ENCODE measurements at regions not wholly inside any gene's neighbourhood (a gene's known extent, or its start where the extent isn't known, plus 50 kb on each side); places are given as distances from the start of the nearest gene placed in this dataset.

DNA sequence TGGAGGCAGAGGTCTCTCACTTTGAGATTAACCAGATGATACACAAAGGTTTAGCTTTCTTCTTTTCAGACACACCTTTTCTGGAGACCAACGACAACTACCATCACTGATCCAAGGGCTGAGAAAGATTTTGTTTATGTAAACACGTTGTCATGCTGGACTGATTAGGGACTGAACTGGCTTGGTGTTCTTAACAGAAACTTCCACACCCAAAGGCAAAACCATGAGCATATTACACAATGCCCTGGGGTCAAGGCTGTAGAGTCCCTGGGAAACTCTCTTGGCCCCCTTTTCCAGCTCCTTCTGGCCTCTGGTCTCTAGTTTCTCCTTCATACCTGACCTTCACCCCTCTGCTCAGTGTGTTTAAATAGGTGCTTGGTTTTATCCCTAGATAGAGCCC is 447.0 kb upstream of the TCF4 start:
- 0% methylated on average over 1 of the region's 2 CpGs for WGBS (ENCODE audit: insufficient coverage, low coverage, missing lambda C conversion rate)
- peaks cover 0 to 3% of the 10 kb centered on the region in 2 experiments; a peak in 1 of 5 replicates for H3K27me3 ChIP-seq (ENCODE audit: control insufficient read depth in 2 of 2, insufficient read depth in 2 of 2, low read length in 2 of 2)
- in situ Hi-C loops (cut with MboI) (no loop called here), intact Hi-C loops (cut with micrococcal nuclease) (no loop called here)
- no peaks in the 10 kb centered on the region for H4K20me1 ChIP-seq (replicated peaks; ENCODE audit: control insufficient read depth, insufficient read depth, low read length)
- H3K4me2 ChIP-seq (ENCODE audit: insufficient read depth, low read length), result no peak overlapping the region
- H3K9me1 ChIP-seq (ENCODE audit: control insufficient read depth, insufficient read depth, low read length), result no peaks in the 10 kb centered on the region
- no peak overlapping the region for H3K9ac ChIP-seq (ENCODE audit: insufficient read depth in 1 of 2, low read depth in 2 of 2, low read length in 2 of 2)
- POLR2A ChIA-PET, result interaction anchor here (0.9 kb wide), 1 partner anchor 10 kb away, joined by 3 read pairs; no protein-coding TSS in a partner anchor
- ATAC-seq, result no peak
- no peak overlapping the region for H3K4me3 ChIP-seq
- no peak for FAIRE-seq
- CTCF ChIA-PET (ENCODE audit: low intra/inter-chr PET ratio), result no interaction called here
- no TSS peak for BruUV-seq (replicated peaks)
- no peaks in the 10 kb centered on the region for H3K9me3 ChIP-seq (replicated peaks; ENCODE audit: control insufficient read depth, insufficient read depth, low read depth, low read length)
- no peak for DNase-seq (ENCODE audit: extremely low read depth in 1 of 4, low spot score in 3 of 4)
- H3K27ac ChIP-seq (ENCODE audit: extremely low read depth, low read depth, low read length), result no peak overlapping the region
- H3K36me3 ChIP-seq (ENCODE audit: control insufficient read depth, insufficient read depth, low read length), result no peaks in the 10 kb centered on the region
- H3K79me2 ChIP-seq (ENCODE audit: control insufficient read depth, insufficient read depth, low read length), result no peaks in the 10 kb centered on the region
- H3K4me1 ChIP-seq (replicated peaks in 1 of 2; ENCODE audit: control insufficient read depth in 2 of 2, insufficient read depth in 2 of 2, low read length in 2 of 2), result no peaks in the 10 kb centered on the region
- H2AFZ ChIP-seq (ENCODE audit: low read depth, low read length), result no peak overlapping the region
- TF ChIP-seq, protein P1, sequence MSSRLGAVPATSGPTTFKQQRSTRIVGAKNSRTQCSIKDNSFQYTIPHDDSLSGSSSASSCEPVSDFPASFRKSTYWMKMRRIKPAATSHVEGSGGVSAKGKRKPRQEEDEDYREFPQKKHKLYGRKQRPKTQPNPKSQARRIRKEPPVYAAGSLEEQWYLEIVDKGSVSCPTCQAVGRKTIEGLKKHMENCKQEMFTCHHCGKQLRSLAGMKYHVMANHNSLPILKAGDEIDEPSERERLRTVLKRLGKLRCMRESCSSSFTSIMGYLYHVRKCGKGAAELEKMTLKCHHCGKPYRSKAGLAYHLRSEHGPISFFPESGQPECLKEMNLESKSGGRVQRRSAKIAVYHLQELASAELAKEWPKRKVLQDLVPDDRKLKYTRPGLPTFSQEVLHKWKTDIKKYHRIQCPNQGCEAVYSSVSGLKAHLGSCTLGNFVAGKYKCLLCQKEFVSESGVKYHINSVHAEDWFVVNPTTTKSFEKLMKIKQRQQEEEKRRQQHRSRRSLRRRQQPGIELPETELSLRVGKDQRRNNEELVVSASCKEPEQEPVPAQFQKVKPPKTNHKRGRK (tag; IDR thresholded peaks at IDR 0.05), result no peak
- TF ChIP-seq, protein P2, sequence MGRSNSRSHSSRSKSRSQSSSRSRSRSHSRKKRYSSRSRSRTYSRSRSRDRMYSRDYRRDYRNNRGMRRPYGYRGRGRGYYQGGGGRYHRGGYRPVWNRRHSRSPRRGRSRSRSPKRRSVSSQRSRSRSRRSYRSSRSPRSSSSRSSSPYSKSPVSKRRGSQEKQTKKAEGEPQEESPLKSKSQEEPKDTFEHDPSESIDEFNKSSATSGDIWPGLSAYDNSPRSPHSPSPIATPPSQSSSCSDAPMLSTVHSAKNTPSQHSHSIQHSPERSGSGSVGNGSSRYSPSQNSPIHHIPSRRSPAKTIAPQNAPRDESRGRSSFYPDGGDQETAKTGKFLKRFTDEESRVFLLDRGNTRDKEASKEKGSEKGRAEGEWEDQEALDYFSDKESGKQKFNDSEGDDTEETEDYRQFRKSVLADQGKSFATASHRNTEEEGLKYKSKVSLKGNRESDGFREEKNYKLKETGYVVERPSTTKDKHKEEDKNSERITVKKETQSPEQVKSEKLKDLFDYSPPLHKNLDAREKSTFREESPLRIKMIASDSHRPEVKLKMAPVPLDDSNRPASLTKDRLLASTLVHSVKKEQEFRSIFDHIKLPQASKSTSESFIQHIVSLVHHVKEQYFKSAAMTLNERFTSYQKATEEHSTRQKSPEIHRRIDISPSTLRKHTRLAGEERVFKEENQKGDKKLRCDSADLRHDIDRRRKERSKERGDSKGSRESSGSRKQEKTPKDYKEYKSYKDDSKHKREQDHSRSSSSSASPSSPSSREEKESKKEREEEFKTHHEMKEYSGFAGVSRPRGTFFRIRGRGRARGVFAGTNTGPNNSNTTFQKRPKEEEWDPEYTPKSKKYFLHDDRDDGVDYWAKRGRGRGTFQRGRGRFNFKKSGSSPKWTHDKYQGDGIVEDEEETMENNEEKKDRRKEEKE (IDR thresholded peaks at IDR 0.05; ENCODE audit: borderline replicate concordance in 1 of 2, control insufficient read depth in 1 of 2, low read depth in 2 of 2, low read length in 1 of 2), result no peak
- TF ChIP-seq, protein P3, sequence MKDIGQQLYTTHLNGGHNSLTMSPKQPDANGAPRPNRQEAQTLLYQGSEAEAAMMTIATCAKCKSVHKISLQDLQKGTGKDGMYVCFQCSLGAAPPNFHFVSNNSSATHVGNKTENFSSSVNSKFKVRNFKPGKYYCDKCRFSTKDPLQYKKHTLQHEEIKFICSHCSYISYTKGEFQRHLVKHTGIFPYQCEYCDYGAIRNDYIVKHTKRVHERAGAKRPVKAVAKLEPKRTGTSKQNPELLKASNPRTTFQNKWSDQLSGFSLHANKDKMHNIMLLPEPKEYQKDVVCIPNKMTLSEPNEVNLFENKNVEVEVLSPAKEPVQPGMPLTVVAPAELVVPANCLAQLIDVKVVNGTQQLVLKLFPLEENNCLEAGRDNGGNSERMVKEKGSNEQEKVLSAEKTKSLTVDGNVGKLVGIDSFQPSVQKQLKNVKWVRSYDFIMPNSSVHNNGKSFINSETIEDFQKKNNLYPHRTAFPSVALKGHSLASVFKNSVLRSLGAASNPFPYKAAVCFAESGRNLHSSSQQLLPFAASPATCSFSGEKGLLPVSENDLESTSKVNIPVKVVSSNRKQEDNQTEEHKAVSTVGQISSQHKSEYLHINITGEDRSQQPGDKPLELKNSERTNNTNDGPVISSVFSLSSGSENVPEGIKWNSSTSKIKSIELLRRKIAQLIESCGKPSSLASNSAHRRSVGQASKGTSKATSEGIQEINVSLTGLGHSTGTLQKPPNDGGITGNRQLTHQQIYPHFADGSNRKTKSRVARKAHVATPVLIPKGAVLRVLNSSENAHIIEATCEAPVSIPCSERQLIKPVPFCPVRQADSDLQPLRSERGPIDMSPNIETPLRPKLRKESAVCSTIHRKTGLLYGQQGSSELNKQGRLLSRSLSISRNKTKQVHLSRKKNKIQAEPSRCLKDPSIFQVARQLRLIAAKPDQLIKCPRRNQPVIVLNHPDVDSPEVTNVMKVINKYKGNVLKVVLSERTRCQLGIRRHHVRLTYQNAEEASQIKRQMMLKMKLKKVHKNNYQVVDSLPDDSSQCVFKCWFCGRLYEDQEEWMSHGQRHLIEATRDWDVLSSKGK (CRISPR knock-in tag; IDR thresholded peaks at IDR 0.05), result no peak
- TF ChIP-seq SIRT6 (IDR thresholded peaks at IDR 0.05; ENCODE audit: low read depth, low read length) (no peak), ZNF644 (tag; IDR thresholded peaks at IDR 0.05; ENCODE audit: low read depth) (no peak), FOXP1 (CRISPR knock-in tag; IDR thresholded peaks at IDR 0.05) (no peak), GATA2 (CRISPR knock-in tag; IDR thresholded peaks at IDR 0.05) (no peak), SMAD2 (IDR thresholded peaks at IDR 0.05; ENCODE audit: low read depth, low read length) (no peak), PHTF2 (CRISPR knock-in tag; IDR thresholded peaks at IDR 0.05) (no peak)
- TF ChIP-seq, protein P4, sequence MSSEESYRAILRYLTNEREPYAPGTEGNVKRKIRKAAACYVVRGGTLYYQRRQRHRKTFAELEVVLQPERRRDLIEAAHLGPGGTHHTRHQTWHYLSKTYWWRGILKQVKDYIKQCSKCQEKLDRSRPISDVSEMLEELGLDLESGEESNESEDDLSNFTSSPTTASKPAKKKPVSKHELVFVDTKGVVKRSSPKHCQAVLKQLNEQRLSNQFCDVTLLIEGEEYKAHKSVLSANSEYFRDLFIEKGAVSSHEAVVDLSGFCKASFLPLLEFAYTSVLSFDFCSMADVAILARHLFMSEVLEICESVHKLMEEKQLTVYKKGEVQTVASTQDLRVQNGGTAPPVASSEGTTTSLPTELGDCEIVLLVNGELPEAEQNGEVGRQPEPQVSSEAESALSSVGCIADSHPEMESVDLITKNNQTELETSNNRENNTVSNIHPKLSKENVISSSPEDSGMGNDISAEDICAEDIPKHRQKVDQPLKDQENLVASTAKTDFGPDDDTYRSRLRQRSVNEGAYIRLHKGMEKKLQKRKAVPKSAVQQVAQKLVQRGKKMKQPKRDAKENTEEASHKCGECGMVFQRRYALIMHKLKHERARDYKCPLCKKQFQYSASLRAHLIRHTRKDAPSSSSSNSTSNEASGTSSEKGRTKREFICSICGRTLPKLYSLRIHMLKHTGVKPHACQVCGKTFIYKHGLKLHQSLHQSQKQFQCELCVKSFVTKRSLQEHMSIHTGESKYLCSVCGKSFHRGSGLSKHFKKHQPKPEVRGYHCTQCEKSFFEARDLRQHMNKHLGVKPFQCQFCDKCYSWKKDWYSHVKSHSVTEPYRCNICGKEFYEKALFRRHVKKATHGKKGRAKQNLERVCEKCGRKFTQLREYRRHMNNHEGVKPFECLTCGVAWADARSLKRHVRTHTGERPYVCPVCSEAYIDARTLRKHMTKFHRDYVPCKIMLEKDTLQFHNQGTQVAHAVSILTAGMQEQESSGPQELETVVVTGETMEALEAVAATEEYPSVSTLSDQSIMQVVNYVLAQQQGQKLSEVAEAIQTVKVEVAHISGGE (CRISPR knock-in tag; IDR thresholded peaks at IDR 0.05), result no peak
